NOMO-1 (cell line): ENCODE measurements at regions not wholly inside any gene's neighbourhood (a gene's known extent, or its start where the extent isn't known, plus 50 kb on each side); places are given as distances from the start of the nearest gene placed in this dataset.
A peak's percentile ranks its signal among the peaks of the same experiment; 100 is the strongest.

Source experiments
- DNase-seq, 2 experiments: peaks; one replicate each; lab custom pipeline; 2025; ENCODE audit not compliant: unreplicated experiment in 2 of 2; lab: John Stamatoyannopoulos, UW

DNA sequence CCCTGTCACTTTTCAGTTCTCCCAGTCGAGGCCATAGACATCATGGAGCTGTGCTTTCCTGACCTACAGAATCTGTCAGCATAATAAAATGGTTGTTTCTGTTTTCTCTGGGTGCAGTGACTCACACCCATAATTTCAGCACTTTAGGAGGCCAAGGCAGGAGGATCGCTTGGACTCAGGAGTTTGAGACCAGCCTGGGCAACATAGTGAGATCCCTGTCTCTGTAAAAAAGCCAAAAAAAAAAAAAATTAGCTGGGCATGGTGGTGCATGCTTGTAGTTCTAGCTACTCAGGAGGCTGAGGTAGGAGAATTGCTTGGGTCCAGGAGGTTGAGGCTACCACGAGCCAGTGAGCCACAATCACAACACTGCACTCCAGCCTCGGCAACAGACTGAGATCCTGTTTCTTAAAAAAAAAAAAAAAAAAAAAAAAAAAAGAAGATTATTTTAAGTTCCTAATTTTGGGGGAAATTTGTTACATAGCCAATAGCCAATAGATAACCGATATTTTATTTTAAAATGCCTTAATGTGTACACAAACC, 196.2 kb downstream of the ADSS2 start:
- no peak for DNase-seq

DNA sequence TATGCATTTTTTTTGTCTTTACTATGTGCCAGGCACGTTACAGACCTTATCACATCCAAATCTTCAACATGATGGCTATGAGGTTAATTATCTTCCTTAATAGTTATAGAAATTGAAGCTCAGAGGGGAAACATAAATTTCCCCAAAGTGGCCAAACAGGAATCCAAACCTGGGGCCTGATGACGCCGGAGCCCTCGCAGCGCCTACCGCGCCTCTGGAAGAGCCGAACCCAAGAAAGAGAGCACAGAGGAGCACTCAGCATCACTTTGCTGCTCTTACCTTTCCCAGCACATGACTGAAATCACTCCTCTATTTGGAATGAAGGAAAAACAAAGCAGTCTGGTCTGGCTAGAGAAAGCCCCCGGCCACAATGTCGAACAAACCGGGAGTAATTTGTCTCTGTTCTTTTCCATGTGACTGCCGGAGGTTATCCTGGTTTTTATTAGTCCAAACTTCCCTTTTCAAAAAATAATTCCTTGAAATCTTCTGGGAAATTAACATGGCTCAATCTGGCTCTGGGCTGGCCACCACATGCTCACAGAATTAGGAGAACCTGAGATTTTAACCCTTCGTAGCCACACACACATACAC, 195.5 kb downstream of the ADSS2 start:
- DNase-seq, result no peak

DNA sequence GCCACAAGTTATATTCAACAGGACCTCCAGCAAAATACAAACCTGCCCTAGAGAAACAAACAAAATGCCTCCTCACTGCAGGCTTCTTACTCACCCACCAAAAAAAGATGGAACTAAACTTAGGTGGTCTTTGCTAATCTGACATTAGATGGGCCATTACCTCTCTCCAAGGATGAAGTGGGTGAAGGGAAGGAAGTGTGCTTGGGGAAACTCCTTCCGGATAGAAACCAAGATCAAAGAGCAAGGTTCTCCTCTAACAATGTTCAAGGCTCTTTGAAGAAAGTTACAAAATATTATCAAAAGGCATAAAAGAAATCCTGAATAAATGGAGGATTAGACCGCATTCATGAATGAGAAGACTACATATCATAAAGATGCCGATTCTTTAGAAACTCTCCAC, 187.5 kb downstream of the ADSS2 start:
- DNase-seq, result no peak

DNA sequence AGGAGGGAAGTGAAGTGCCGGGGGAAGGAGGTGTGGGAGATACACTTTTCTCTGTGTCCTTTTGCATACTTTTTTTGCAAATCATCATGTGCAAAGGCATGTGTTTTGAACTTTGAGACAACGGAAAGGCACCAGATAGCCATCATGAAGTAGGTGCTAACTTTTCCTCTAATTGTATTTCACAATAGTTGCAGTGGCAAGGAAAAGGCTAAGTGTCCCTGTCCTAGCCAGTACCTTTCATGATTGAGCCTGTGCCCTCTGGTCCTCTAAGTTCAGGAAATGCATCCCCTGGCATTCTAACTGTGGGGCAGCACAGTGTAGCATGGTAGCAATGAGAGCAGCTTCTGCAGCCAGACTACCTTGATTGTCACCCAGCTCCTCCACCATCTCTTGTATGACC, 186.2 kb downstream of the ADSS2 start:
- no peak for DNase-seq

DNA sequence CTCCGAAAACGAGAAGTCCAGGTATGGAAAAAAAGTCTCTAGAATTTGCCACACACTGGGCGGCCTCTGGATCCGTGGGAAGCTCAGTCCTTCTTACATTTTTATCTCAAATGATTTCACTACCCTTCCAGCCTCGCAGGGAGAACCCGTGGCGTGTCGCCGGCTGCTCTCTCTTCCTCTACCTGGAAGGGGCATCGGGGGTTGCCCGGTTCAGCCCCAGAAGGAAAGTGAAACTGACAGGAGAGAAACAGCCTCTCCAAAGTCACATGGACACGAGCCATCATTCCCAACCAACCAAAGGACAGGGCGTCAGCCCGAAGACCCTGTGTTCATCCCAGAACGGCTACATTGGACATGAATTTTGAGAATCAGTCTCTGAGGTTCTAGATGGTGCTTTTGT, 182.5 kb downstream of the ADSS2 start:
- DNase-seq, result peak in 1 of 2 experiments; percentile 40

DNA sequence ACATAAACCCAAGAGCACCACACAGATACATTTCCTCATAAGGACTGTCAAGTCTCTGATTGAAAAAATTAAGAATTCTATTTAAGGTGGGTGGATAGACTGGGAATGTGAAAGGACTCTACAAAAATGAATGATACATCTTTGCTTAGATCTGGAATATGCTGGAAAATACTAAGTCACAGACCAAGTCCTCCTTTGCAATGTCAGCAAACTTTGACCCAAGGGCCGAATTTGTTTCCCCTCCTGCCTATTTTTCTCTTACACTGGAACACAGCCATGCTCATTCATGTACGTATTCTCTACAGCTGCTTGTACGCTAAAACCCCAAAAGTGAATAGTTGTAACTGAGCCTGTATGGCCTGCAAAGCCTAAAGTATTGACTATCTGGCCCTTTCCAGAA, 180.7 kb downstream of the ADSS2 start:
- no peak for DNase-seq

DNA sequence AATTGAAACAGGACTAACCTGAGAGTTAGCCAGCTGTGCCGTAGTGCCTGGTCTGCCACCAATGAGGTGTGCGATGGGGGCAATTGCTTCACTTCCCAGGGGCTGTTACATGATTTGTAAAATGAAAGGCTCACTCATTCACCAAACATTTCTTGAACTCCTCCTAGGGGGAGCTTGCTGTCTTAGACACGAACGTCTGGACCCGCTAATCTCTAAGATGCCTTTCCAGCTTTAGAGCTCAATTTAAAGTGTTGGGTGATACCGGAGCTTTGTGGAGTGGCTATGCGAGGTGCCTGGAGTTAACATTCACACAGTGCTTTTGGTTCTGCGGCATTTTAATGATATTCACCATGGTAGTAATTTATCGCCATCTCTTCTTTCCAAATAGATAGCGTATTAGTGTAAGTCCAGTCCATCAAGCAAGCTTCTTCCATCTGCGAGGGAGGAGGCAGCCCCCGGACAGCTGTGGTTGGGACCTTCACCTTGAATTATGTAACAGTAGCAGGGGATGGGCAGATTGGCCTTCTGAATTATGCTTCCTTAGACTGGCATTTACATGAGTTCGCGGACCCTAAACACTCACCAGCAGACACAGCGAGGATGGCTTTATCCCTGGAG, 179.9 kb downstream of the ADSS2 start:
- no peak for DNase-seq

DNA sequence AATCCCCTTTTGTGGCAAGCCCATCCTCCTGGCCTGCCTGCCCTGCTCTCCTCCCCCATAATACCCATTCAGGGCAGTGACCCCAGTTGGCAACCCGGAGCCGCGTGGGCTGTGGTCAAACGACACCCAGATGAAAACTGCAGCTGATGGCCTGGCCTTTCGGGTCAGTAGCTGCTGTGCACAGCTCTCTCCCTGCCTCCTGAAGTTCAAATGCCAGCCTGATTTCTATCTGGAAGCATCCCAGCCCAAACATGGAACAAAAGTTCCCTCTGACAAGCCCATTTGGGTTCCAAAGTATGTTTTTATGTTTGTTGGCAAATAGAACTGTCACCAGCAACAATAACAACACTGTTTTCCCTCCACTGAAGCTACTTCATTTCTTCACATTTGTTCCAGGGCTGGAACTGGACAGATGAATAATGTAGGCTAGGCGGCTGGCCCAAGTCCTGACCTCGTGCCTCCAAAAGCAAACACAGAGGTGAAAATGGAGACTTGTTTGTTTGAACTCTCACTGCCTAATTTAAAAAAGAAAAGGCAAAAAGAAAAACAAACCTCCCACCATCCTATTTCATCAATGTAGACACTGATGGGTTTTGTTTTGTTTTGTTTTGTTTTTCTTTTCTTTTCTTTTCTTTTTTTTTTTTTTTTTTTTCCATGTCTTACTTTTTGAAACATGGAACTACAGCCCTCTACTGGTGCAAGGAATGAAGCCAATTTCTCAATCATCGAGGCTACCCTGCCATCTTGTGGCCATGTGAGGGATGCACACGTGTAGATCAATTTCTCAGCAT, 179.0 kb downstream of the ADSS2 start:
- DNase-seq, result peak; percentile 60 to 76

DNA sequence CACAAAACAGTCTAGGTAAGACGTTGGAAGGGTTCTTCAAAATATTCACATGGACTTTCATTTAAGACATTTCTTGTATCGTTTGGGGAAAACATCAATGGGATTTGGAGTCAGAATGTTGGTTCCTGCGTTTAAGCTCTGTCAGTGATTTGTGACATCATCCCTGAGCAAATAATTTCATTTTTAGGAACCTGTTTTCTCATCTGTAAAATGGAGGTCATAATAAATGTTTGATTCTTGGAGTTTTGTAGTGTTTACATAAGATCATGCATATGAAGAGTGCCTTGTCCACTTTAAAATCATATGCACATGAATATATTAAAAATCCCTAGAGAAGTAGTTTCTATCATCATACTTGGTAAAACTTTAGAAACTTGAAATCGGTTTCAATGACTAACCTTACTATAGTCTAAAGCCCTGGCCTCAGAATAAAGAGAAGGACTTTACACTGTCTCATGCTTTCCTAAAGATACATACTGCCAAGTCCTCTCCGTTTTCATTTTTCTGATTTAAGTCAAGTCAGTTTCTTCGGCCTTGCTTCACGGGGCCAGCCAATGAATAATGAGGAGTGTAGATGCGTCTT, 178.4 kb downstream of the ADSS2 start:
- no peak for DNase-seq

DNA sequence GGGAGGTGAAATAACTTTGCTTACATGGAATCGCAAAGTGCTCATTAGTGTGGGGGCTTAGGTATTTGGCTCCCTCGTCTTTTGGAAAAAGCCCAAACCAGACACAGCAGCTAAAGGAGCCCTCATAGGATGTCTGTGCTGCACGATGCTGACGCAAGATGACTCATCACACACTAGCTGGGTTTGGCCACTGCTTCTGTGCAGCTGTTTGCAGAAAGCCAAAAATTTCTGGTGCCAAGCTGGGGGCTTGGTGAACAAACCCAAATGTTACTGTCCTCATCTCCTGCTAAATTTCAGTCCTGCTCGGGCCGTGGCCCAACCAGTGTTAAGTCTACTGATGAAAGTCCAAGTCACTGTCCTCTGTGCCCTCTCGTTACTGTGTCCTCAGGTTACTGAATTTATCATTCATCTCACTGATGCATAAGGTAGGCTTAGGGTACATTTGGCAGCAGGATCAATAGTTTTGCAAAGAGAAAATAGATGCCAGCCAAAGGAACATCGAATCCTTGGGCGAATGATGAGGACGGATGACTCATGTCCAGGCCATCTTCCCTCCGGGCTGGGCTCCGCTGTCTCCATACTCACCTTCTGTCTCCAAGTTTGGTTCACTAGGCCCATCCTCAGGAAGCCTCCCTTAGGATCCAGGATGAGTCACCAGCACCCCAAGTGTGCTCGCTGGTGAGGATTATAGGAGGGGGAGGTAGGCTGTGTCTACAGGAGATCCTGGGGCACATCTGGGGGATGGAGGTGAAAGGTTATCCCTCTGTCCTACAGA, 177.7 kb downstream of the ADSS2 start:
- DNase-seq, result peak; percentile 49 to 63

DNA sequence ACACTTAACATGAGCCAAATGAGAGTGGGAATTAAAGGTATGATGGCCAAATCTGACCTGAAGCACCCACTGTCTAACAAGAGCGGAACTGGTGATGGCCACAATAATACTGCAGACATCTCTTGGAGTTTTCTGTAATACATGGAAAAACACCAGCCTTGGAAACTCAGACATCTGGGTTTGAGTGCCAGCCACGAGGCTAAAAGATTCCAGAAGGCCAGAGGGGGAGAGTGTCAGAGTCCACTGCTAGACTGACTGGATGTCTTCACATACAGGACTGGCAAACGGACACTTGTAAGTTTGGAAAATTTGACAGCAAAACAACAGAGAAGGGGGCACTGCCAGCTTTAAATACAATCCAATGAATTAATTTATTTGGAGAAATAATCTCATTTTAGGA, 175.1 kb downstream of the ADSS2 start:
- no peak for DNase-seq

DNA sequence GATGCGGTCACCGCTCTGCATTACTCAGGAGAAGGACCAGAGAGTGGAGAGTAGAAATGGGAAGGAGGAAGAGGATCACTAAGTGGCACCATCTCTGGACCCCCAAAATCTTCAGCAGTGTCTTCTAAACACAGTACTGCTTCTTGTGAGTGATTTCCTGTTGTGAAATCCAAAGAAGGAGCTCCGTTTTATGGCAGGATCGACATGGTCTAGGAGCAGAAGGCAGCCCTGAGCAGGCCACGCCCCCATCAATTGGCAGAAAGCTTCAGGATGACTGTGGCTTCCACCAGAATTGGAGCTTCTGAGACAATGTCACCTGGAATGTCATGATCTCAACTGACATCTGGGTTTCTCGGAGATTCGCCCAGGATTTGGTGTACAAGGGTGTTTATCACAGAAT, 171.5 kb downstream of the ADSS2 start:
- DNase-seq, result peak in 1 of 2 experiments; percentile 4

DNA sequence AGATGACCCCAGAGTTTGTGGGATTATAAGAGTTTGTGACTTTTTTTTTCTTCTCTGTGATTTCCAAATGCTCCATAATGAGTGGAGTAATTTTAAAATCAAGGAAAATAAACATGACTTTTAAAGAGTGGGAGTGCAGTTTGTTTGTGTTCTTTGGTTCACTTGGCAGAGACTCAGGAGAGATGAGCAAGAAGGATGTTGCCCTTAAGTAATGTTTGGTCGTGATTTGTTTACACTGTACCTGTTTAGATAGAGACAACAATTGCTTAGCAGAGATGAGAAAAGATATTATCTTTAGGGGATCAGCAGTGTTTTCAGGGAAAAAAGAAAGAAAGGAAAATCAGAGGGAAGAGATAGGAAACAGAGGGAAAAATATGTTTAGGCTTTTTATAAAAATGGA, 170.8 kb downstream of the ADSS2 start:
- no peak for DNase-seq

DNA sequence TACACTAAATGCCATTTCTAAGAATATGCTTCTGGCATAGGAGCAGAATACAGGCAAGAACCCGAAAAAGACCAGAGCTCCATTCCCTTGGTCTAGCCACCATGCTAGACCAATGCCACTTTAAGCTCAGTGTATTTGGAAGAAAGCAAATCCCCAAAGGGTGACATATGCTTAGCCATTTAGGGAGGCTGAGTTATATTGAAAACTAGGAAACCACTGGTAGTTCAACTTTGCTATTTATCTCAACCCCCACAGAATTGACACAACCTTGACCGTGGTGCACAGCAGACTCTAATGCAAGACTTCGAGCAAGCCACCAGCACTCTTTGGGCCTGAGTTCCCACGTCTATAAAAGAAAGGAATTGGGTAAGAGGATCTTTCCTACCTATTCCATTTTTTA, 167.9 kb downstream of the ADSS2 start:
- DNase-seq, result no peak

DNA sequence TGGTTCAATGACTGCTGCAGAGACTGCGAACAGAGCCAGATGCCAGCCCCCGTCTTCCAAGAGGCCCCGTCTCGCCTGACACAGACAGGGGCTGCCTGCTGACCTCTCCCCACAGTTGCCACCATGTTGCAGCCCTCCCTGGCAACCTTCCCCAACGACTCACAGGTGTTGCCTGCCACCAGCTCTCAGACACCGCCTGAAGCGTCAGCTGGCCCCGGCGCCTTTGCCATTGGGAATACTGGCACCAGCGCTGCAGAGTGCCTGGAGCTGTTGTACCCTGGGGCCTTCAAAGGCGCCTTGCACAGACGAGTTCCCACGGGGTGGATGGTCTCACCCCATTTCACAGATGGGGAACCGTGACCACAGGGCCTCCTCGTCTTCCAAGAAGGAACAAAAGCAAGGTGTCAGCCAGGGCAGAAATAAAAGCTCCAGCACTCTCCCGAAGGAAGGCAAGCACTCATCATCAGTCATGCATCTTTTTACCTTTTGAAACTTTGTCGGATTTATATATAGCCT, 167.0 kb downstream of the ADSS2 start:
- DNase-seq, result no peak

DNA sequence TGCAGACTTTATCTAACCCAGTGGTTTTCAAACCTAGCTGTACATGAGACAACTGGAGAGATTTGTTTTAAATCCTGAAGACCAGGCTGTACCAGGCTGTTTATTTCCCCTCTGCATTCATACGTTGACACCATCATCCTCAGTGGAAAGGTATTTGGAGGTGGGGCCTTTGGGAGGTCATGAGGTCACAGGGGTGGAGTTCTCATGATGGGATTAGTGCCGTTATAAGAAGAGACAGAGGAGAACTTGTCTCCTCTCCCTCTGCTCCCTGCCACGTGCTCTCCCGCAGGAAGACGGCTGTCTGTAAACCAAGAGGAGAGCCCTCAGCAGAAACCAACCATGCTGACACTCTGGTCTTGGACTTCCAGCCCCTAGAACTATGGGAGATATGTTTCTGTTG, 165.4 kb downstream of the ADSS2 start:
- no peak for DNase-seq

DNA sequence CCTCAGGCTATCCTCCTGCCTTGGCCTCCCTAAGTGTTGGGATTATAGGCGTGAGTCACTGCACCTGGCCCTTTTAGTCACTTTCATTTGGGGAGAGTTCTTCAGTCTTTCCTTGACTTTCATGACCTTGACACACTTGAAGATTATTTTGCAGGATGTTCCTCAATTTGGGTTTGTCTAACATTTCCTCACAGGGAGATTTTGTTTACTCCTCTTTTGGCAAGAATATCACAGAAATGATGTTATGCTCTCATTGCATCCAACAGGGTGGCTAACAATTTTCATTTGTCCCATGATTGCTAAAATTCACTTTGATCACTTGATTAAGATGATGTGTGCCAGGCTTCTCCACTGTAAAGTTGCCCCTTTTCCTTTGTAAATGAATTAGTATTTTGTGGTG, 164.0 kb downstream of the ADSS2 start:
- no peak for DNase-seq

DNA sequence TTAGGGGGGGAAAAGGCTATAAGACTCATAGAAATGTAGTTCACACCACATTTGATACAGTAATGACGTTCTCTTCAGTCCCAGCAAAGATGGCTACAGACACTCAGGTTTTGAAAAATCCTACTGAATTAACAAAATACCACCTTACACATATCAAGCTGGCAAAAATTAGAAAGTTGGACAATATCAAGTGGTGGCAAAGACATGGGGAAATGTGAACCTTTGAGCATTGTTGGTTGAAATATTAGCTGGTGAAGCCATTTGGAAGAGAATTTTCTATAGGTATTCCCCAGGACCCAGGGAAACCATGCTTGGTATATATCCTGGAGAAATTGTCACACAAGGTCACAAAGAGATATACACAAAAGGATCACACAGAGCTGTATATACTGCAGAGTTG, 163.0 kb downstream of the ADSS2 start:
- no peak for DNase-seq

DNA sequence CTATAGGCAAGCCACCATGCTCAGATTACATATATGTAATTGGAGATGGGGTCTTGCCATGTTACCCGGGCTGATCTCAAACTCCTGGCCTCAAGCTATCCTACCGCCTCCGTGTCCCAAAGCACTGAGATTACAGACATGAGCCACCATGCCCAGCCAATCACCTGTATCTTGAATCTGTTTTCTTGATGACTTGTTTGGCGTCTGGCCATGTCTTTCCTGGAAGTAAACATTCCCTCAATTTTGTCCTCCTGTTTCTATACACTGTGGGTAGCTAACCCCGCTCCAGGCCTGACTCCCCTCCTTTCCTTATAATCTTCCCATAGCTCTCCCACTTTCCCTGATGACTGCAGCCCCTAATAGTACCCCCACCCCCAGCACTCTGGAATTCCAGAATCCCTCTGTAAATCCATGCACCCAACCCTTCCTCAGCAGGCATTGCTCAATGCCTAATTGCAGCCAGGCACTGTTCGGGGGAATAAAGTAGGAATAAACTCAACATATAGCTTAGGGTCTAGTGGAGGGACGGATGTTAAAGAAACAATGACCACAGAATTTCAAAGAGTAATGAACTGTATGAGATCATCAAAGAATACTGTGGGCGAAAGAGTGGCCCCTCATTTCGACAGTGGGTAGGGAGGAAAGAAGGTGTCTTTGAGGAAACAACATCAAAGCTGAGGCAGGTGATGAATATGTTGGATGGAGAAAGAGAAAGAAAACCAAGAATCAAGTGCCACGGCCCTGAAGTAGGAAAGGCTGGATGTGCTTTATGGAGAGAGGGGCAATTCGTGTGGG, 161.5 kb downstream of the ADSS2 start:
- DNase-seq, result no peak
